ENCODE measurements at regions not wholly inside any gene's neighbourhood (a gene's known extent, or its start where the extent isn't known, plus 50 kb on each side); places are given as distances from the start of the nearest gene placed in this dataset.

GRCh38 chr16:72442385-72443158, 270.6 kb upstream of the PMFBP1 start (continued):
- TF ChIP-seq SRF (IDR thresholded peaks at IDR 0.05; ENCODE audit: low read depth, low read length): no peak
